ENCODE measurements at regions not wholly inside any gene's neighbourhood (a gene's known extent, or its start where the extent isn't known, plus 50 kb on each side); places are given as distances from the start of the nearest gene placed in this dataset.

DNA sequence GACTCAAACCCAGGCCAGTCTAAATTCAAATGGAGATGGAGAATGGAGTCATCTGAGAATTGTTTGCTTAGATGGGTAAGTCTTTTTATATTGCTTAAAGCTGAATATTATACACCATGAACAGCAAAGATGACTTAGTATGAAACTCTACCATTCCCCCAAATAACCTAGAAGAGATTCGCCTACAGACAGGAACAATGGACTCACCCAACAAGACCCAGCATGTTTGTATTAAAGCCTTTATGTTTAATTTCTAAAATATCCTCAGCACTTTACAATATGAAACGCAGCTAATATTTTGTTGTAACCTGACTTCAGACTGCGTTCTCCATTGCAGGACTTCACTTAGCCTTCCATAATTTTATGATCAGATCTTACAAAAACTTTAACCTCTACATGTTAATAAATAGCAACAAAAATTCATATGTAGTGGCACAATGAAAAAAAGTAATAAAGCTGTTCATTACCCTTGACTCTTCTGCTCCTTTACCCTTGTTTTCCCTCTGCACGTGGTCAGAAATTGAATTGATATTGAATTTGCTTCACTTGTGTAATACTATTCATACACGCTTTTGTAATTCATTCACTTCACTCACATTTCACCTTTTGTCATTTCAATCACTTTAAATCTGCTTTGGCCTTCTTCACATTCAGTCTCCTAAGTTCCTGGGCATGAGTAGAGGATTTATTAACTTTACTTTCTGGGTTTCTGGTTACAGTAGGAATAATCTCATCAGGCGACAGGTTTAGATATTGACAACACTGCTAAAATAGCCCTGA, 177.3 kb upstream of the PTBP2 start:
- H3K27me3 ChIP-seq (ENCODE audit: control insufficient read depth, insufficient read depth, low read length) = no peaks in the 10 kb centered on the region
- WGBS (ENCODE audit: insufficient coverage, insufficient read length) = no CpG with 5 or more reads among the region's 6 CpGs
- no peak overlapping the region for H3K27ac ChIP-seq (ENCODE audit: low read length)
- DNase-seq (ENCODE audit: low read depth, low spot score) = no peak
- H3K36me3 ChIP-seq (ENCODE audit: control insufficient read depth, insufficient read depth, low read length) = no peaks in the 10 kb centered on the region
- H3K4me3 ChIP-seq (ENCODE audit: low read length) = no peak overlapping the region
- no peaks in the 10 kb centered on the region; the same call in 1 of the 2 replicates for H3K4me1 ChIP-seq (ENCODE audit: control insufficient read depth, insufficient read depth, low read length)
- H3K9me3 ChIP-seq (ENCODE audit: control insufficient read depth, insufficient read depth, low read length) = no peaks in the 10 kb centered on the region

DNA sequence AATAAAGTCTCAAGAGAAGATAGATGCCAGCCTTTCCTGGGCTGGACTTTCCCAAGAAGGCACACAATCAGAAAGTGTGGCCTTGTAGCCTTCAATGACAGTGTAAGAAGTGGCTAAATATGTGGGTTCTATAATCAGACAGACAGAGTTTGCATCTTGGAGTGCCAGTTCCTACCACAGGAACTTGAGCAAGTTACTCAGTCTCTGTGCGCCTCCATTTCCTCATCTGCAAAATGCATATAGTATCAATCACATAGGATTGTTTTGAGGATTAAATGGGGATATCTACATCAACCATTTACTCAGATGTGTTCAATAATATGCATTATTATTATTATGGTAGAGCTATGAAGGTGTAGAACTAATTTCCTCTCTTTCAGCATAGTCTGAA, 176.8 kb upstream of the PTBP2 start:
- WGBS (ENCODE audit: insufficient coverage, insufficient read length) = no CpG with 5 or more reads among the region's 1 CpG
- no peak for DNase-seq (ENCODE audit: low read depth, low spot score)
- Histone ChIP-seq H3K27me3 (ENCODE audit: control insufficient read depth, insufficient read depth, low read length) (no peaks in the 10 kb centered on the region), H3K9me3 (ENCODE audit: control insufficient read depth, insufficient read depth, low read length) (no peaks in the 10 kb centered on the region), H3K4me1 (ENCODE audit: control insufficient read depth, insufficient read depth, low read length) (no peaks in the 10 kb centered on the region; the same call in 1 of the 2 replicates), H3K27ac (ENCODE audit: low read length) (no peak overlapping the region), H3K4me3 (ENCODE audit: low read length) (no peak overlapping the region), H3K36me3 (ENCODE audit: control insufficient read depth, insufficient read depth, low read length) (no peaks in the 10 kb centered on the region)

DNA sequence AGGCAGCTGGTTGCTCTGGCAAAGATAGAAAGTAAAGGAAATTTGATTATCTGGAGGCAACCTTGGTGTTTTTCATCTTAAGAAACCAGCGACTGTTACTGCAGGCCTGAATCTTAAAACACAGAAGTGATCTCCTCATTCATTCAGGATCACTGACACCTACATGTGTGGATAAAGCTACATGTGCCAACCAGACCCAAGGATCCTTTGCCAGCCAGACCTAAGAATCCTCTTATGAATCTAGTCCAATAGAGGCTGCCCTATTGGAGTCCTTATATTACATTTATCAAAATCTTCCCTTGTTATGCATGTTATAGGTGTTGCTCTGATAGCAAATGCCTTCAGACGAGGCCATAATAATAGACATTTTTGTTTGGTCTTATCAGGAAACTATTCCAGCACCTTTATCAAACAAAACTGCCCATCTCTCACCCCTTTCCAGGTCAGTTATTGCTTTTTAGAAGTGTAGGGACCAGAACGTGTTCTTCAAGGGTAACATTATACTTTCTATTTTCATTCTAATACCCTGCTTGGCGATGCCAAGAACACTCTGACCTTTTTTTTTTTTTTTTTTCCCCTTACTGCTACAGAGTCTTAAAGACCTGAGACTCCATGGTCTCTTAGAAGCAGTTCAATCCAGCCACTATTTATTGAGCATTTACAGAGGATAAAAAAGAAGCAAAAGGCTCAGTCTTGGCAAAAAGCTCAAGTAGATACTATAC, 175.5 kb upstream of the PTBP2 start:
- no peak for DNase-seq (ENCODE audit: low read depth, low spot score)
- Histone ChIP-seq H3K4me3 (ENCODE audit: low read length) (no peak overlapping the region), H3K36me3 (ENCODE audit: control insufficient read depth, insufficient read depth, low read length) (no peaks in the 10 kb centered on the region), H3K27me3 (ENCODE audit: control insufficient read depth, insufficient read depth, low read length) (no peaks in the 10 kb centered on the region), H3K9me3 (ENCODE audit: control insufficient read depth, insufficient read depth, low read length) (no peaks in the 10 kb centered on the region), H3K27ac (ENCODE audit: low read length) (no peak overlapping the region), H3K4me1 (ENCODE audit: control insufficient read depth, insufficient read depth, low read length) (no peaks in the 10 kb centered on the region; the same call in 1 of the 2 replicates)
- no CpG with 5 or more reads among the region's 4 CpGs for WGBS (ENCODE audit: insufficient coverage, insufficient read length)

DNA sequence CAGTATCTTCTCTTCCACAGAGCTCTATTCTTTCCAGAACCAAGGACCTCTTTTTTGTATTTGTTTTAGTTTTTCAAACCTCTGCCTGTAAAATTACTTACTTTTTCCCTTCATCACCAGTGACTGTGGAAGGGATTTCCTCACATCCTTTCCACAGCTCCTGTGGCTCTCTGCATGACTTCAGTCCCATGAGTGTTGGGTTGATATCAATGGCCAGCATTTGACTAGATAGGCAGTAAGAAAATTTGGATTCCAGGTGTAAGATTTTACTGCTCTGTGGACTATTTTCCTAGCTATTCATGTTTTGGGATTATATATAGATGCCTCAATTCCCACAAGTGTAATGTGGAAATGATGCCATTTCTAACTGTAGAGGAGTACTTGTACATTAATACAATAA, 171.5 kb upstream of the PTBP2 start:
- Histone ChIP-seq H3K4me1 (ENCODE audit: control insufficient read depth, insufficient read depth, low read length) (no peaks in the 10 kb centered on the region; the same call in 1 of the 2 replicates), H3K27ac (ENCODE audit: low read length) (no peak overlapping the region), H3K27me3 (ENCODE audit: control insufficient read depth, insufficient read depth, low read length) (no peaks in the 10 kb centered on the region), H3K36me3 (ENCODE audit: control insufficient read depth, insufficient read depth, low read length) (no peaks in the 10 kb centered on the region), H3K9me3 (ENCODE audit: control insufficient read depth, insufficient read depth, low read length) (no peaks in the 10 kb centered on the region), H3K4me3 (ENCODE audit: low read length) (no peak overlapping the region)
- DNase-seq (ENCODE audit: low read depth, low spot score) = no peak

DNA sequence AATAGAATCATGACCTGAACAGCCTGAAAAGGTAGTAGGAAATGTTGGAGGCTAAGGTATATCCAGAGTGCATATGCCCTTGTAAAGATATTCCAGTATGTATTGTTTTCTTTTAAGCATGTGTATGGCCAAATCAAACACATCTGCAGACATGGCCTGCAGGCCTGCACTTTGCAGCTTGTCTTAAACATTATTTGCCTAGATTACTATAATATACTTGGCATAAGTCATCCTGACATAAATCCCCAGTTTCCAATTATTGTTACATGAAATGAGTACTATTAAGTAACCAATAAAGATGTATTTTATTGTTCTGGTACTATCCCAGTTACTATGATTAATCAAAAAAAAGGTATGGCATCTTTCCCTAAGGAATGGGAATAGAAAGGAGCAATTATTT, 169.1 kb upstream of the PTBP2 start:
- Histone ChIP-seq H3K27ac (ENCODE audit: low read length) (no peak overlapping the region), H3K4me3 (ENCODE audit: low read length) (no peak overlapping the region), H3K36me3 (ENCODE audit: control insufficient read depth, insufficient read depth, low read length) (no peaks in the 10 kb centered on the region), H3K4me1 (ENCODE audit: control insufficient read depth, insufficient read depth, low read length) (no peaks in the 10 kb centered on the region; the same call in 1 of the 2 replicates), H3K9me3 (ENCODE audit: control insufficient read depth, insufficient read depth, low read length) (no peaks in the 10 kb centered on the region), H3K27me3 (ENCODE audit: control insufficient read depth, insufficient read depth, low read length) (no peaks in the 10 kb centered on the region)
- DNase-seq (ENCODE audit: low read depth, low spot score) = no peak

DNA sequence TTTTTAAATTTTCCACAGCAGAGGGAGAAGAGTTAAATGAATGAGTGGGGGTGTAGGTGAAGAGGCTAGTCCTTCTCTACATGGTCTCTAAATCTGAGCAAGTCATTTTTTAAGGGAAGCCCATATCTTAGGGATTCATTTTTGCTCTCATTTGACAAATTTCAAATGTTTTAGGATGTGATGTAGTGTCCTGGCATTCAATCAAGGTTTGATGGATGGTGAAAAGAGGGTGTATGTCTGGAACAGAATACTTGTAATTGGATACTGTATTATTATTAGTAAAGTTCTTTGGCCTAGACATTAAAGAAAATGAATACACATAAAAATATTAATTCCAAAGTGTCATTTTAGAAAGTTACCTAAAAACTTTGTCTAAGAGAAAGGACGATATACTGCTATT, 167.8 kb upstream of the PTBP2 start:
- WGBS (ENCODE audit: insufficient coverage, insufficient read length) = no CpG with 5 or more reads among the region's 1 CpG
- Histone ChIP-seq H3K9me3 (ENCODE audit: control insufficient read depth, insufficient read depth, low read length) (no peaks in the 10 kb centered on the region), H3K27ac (ENCODE audit: low read length) (no peak overlapping the region), H3K4me1 (ENCODE audit: control insufficient read depth, insufficient read depth, low read length) (no peaks in the 10 kb centered on the region; the same call in 1 of the 2 replicates), H3K4me3 (ENCODE audit: low read length) (no peak overlapping the region), H3K36me3 (ENCODE audit: control insufficient read depth, insufficient read depth, low read length) (no peaks in the 10 kb centered on the region), H3K27me3 (ENCODE audit: control insufficient read depth, insufficient read depth, low read length) (no peaks in the 10 kb centered on the region)
- DNase-seq (ENCODE audit: low read depth, low spot score) = no peak

DNA sequence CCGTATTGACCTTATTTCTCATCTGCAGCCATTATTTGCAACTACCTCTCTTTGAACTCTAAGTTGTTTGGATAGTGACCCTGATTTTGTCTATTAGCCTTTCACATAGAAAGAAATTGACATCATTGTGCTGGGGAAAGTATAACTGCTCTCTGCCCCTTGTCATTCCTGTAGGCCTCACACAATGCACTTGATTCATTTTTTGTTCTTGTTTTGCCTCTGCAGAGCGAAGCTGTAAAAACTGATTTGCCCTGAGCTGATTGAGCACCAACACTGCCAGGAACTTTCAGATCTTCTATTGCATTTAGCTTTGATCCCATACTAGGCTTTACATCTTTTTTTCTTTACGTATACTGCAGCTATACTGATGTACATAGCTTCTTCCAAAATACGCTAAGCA, 167.2 kb upstream of the PTBP2 start:
- Histone ChIP-seq H3K36me3 (ENCODE audit: control insufficient read depth, insufficient read depth, low read length) (no peaks in the 10 kb centered on the region), H3K27ac (ENCODE audit: low read length) (no peak overlapping the region), H3K27me3 (ENCODE audit: control insufficient read depth, insufficient read depth, low read length) (no peaks in the 10 kb centered on the region), H3K4me3 (ENCODE audit: low read length) (no peak overlapping the region), H3K9me3 (ENCODE audit: control insufficient read depth, insufficient read depth, low read length) (no peaks in the 10 kb centered on the region), H3K4me1 (ENCODE audit: control insufficient read depth, insufficient read depth, low read length) (no peaks in the 10 kb centered on the region; the same call in 1 of the 2 replicates)
- no peak for DNase-seq (ENCODE audit: low read depth, low spot score)
- WGBS (ENCODE audit: insufficient coverage, insufficient read length) = no CpG with 5 or more reads among the region's 4 CpGs

DNA sequence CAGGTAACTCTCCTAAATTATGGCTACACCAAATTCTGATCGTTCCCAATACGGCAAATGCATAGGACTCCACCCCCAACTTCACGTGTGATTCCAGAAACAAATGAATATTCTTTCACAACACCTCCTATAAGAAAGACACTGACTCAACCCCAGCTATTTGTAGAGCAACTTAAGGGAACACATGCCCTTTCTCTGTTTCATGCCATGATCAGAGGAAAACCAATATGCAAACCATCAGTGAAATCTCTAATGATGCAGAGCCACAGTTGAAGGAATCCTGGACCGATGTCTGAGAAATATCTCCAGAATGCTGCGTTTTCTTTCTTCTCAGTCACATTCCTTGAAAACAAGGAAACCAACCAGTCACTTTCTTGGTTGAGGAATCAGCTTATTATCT, 164.2 kb upstream of the PTBP2 start:
- no CpG with 5 or more reads among the region's 5 CpGs for WGBS (ENCODE audit: insufficient coverage, insufficient read length)

DNA sequence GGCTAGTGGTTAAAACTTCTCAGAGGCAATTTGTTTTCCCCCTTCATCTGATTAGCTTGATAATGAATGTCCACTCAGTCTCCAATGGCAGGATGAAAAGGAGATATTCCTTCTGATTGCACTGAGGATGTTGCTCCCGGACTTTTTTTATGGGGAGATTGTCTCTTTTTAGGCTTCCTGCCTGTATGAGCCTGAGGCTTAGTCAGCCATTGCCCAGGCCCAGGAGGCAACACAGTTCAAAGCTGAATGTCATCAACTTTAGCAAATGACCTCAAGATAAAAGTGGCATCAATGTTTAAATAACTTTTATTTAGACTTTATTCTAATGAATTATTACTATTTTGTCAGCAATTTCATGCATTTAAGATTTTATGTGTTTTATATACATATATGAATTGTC, 162.9 kb upstream of the PTBP2 start:
- Histone ChIP-seq H3K27ac (ENCODE audit: low read length) (no peak overlapping the region), H3K4me3 (ENCODE audit: low read length) (no peak overlapping the region), H3K36me3 (ENCODE audit: control insufficient read depth, insufficient read depth, low read length) (no peaks in the 10 kb centered on the region), H3K27me3 (ENCODE audit: control insufficient read depth, insufficient read depth, low read length) (no peaks in the 10 kb centered on the region), H3K4me1 (ENCODE audit: control insufficient read depth, insufficient read depth, low read length) (no peaks in the 10 kb centered on the region; the same call in 1 of the 2 replicates), H3K9me3 (ENCODE audit: control insufficient read depth, insufficient read depth, low read length) (no peaks in the 10 kb centered on the region)
- WGBS (ENCODE audit: insufficient coverage, insufficient read length) = no CpG with 5 or more reads among the region's 1 CpG
- no peak for DNase-seq (ENCODE audit: low read depth, low spot score)

More for the DNA sequence above, 164.2 kb upstream of the PTBP2 start:
- Histone ChIP-seq H3K27ac (ENCODE audit: low read length) (no peak overlapping the region), H3K4me3 (ENCODE audit: low read length) (no peak overlapping the region), H3K27me3 (ENCODE audit: control insufficient read depth, insufficient read depth, low read length) (no peaks in the 10 kb centered on the region), H3K36me3 (ENCODE audit: control insufficient read depth, insufficient read depth, low read length) (no peaks in the 10 kb centered on the region), H3K9me3 (ENCODE audit: control insufficient read depth, insufficient read depth, low read length) (no peaks in the 10 kb centered on the region), H3K4me1 (ENCODE audit: control insufficient read depth, insufficient read depth, low read length) (no peaks in the 10 kb centered on the region; the same call in 1 of the 2 replicates)
- DNase-seq (ENCODE audit: low read depth, low spot score) = no peak

DNA sequence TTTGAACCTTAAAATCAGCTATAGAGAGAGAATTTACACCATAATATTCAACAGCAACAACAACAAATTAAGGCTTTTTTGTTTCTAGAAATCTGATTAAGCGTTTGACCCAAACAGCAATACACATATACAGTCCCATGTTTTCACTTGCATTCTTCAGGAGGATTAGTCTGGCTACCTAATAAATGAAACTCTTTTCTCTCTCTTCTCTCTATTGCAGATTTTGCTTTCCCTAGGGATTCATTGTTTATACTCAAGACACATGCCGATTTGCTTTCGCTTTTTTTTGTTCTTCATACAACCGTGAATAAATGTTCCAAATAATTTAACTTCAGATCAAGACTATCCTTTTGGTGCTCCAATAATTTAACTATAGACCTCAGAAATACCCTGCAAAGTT, 162.4 kb upstream of the PTBP2 start:
- no CpG with 5 or more reads among the region's 4 CpGs for WGBS (ENCODE audit: insufficient coverage, insufficient read length)

More for the DNA sequence above, 162.4 kb upstream of the PTBP2 start:
- Histone ChIP-seq H3K9me3 (ENCODE audit: control insufficient read depth, insufficient read depth, low read length) (no peaks in the 10 kb centered on the region), H3K27ac (ENCODE audit: low read length) (no peak overlapping the region), H3K4me1 (ENCODE audit: control insufficient read depth, insufficient read depth, low read length) (no peaks in the 10 kb centered on the region; the same call in 1 of the 2 replicates), H3K36me3 (ENCODE audit: control insufficient read depth, insufficient read depth, low read length) (no peaks in the 10 kb centered on the region), H3K4me3 (ENCODE audit: low read length) (no peak overlapping the region), H3K27me3 (ENCODE audit: control insufficient read depth, insufficient read depth, low read length) (no peaks in the 10 kb centered on the region)
- DNase-seq (ENCODE audit: low read depth, low spot score) = no peak

Data from iPS DF 6.9 (cell line).